ENCODE measurements at regions not wholly inside any gene's neighbourhood (a gene's known extent, or its start where the extent isn't known, plus 50 kb on each side); places are given as distances from the start of the nearest gene placed in this dataset.

GRCh38 chr17:73972056-73972455 is 231.4 kb upstream of the RPL38 start (continued):
- TF ChIP-seq ZBTB33 (IDR thresholded peaks at IDR 0.05; ENCODE audit: extremely low read depth, insufficient replicate concordance, low read length) = no peak
- no peak for TF ChIP-seq MAX (IDR thresholded peaks at IDR 0.05)
- TF ChIP-seq POLR2A (IDR thresholded peaks at IDR 0.05; ENCODE audit: borderline replicate concordance, extremely low read depth, insufficient read depth, insufficient read length) = no peak

GRCh38 chr17:73972901-73973300 is 230.6 kb upstream of the RPL38 start:
- no peak for TF ChIP-seq ZBTB33 (IDR thresholded peaks at IDR 0.05; ENCODE audit: extremely low read depth, insufficient replicate concordance, low read length)
- TF ChIP-seq MAX (IDR thresholded peaks at IDR 0.05) = no peak
- TF ChIP-seq SRF (IDR thresholded peaks at IDR 0.05; ENCODE audit: low read depth) = no peak
- TF ChIP-seq CTCF (IDR thresholded peaks at IDR 0.05 in 2 of 3, conservative IDR thresholded peaks at IDR 0.05 in 1 of 3; ENCODE audit: borderline replicate concordance in 1 of 3, insufficient read depth in 1 of 3, low read depth in 2 of 3, low read length in 2 of 3) = no peak
- TF ChIP-seq YY1 (IDR thresholded peaks at IDR 0.05; ENCODE audit: extremely low read depth, insufficient replicate concordance, low read depth, low read length) = no peak
- no peak for TF ChIP-seq ATF3 (IDR thresholded peaks at IDR 0.05)
- no peak for TF ChIP-seq ELF1 (IDR thresholded peaks at IDR 0.05; ENCODE audit: borderline replicate concordance, low read depth)
- no peak for TF ChIP-seq EZH2phosphoT487 (IDR thresholded peaks at IDR 0.05; ENCODE audit: borderline replicate concordance)
- TF ChIP-seq FOSL1 (IDR thresholded peaks at IDR 0.05; ENCODE audit: low read depth) = no peak
- TF ChIP-seq SIN3A (IDR thresholded peaks at IDR 0.05; ENCODE audit: low read depth) = no peak
- no peak for TF ChIP-seq ZNF274 (IDR thresholded peaks at IDR 0.05; ENCODE audit: low read depth, low read length)
- no peak for TF ChIP-seq REST (IDR thresholded peaks at IDR 0.05; ENCODE audit: low read depth)
- ChIA-PET POLR2A (no interaction called here), CTCF (no interaction called here), RAD21 (ENCODE audit: low non-redundant PET in 1 of 2, low total read pairs in 2 of 2, uncharacterized antibody in 2 of 2, unreplicated experiment in 2 of 2) (no interaction called here)
- ATAC-seq (no peak), DNase-seq (ENCODE audit: low read depth, low spot score) (no peak)
- Histone ChIP-seq H3K27ac (ENCODE audit: low read depth, low read length) (no peak overlapping the region), H3K9me3 (ENCODE audit: control insufficient read depth in 1 of 2, insufficient read depth in 1 of 2, low read depth in 1 of 2, low read length in 2 of 2) (no peaks in the 10 kb centered on the region), H3K4me1 (ENCODE audit: control insufficient read depth in 1 of 2, insufficient read depth in 2 of 2, low read length in 2 of 2) (no peaks in the 10 kb centered on the region), H4K20me1 (ENCODE audit: insufficient read depth) (no peaks in the 10 kb centered on the region), H3K9me2 (ENCODE audit: insufficient read depth) (no peaks in the 10 kb centered on the region), H3K79me2 (ENCODE audit: insufficient read depth, low read length) (no peaks in the 10 kb centered on the region), H3K4me2 (ENCODE audit: low read length) (no peak overlapping the region), H3K9ac (ENCODE audit: low read length) (no peak overlapping the region), H2AFZ (ENCODE audit: low read depth, low read length, poor library complexity, severe bottlenecking) (no peak overlapping the region), H3K36me3 (ENCODE audit: control insufficient read depth in 1 of 2, insufficient read depth in 2 of 2, low read length in 2 of 2) (no peaks in the 10 kb centered on the region), H3K27me3 (ENCODE audit: insufficient read depth, low read length) (peaks cover 45% of the 10 kb centered on the region), H3K4me3 (replicated peaks in 1 of 2; ENCODE audit: low read depth in 1 of 2, low read length in 2 of 2) (no peak overlapping the region)
- no TSS peak for BruUV-seq (replicated peaks)
- intact Hi-C loops (cut with micrococcal nuclease) = no loop called here

All from HCT116 (cell line).